Middle frontal gyrus (tissue), 1 donor: ENCODE measurements at regions not wholly inside any gene's neighbourhood (a gene's known extent, or its start where the extent isn't known, plus 50 kb on each side); places are given as distances from the start of the nearest gene placed in this dataset.

Experiments
- DNase-seq: peaks from one replicate; pipeline ENCODE4 v3.0.0-alpha.2; 2015; ENCODE audit warnings: low spot score; ENCODE audit errors: extremely low spot score

GRCh38 chr12:124633365-124634362 lies 66.3 kb upstream of the NCOR2 start:
- no peak for DNase-seq

GRCh38 chr12:124632519-124632984 lies 65.1 kb upstream of the NCOR2 start:
- DNase-seq, result no peak

GRCh38 chr12:124631681-124632256 lies 64.4 kb upstream of the NCOR2 start:
- no peak for DNase-seq

DNA sequence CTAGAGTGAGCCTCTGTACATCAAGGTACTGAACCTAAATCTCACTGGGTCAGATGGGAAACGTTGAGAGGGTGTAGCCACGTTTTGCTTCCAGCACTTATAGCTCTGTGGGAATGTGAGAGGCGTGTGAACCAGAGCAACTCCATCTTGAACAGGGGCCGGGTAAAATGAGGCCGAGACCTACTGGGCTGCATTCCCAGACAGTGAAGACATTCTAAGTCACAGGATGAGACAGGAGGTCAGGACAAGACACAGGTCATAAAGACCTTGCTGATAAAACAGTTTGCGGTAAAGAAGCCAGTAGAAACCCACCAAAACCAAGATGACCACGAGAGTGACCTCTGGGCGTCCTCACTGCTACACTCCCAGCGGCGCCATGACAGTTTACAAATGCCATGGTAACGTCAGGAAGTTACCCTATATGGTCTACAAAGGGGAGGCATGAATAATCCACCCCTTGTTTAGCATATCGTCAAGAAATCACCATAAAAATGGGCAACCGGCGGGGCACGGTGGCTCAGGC lies 63.4 kb upstream of the NCOR2 start:
- DNase-seq, result no peak

DNA sequence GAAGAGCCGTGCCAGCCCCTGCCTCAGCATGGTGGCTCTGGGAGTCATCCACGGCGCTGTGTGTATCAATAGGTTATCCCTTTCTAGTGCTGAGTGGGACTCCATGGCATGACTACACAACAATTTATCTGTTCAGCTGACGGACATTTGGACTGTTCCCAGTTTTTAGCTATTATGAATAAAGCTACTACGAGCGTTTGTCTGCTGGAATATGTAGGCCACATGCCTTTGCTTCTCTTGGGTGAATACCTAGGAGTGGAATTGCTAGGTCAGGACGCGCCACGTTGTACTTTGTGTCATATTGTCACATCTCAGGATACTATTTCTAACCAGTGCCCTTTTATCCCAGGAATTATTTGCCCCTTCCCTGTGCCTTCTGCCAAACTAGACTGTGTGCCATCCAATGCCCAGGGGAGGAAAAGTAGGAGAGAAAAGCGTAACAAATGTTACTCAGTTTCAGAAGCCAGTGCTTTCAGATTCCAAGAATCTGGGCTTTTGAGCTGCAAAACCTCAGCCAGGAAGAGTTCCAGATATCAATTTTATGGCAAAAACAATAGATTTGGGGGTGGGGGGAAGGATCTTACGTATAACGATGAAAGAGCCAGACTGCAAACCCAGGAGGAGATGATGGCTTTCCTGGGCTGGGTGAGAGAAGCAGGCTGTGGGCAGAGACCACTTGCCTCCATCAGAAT lies 62.5 kb upstream of the NCOR2 start:
- DNase-seq, result no peak

GRCh38 chr12:124629117-124629516 lies 61.7 kb upstream of the NCOR2 start:
- DNase-seq, result no peak

- DNase-seq, result no peak
These were observed 60.5 kb upstream of the NCOR2 start for GRCh38 chr12:124627956-124628355.

GRCh38 chr12:124626971-124627411 lies 59.6 kb upstream of the NCOR2 start:
- DNase-seq, result no peak

GRCh38 chr12:124625867-124626675 lies 58.7 kb upstream of the NCOR2 start:
- DNase-seq, result no peak

DNA sequence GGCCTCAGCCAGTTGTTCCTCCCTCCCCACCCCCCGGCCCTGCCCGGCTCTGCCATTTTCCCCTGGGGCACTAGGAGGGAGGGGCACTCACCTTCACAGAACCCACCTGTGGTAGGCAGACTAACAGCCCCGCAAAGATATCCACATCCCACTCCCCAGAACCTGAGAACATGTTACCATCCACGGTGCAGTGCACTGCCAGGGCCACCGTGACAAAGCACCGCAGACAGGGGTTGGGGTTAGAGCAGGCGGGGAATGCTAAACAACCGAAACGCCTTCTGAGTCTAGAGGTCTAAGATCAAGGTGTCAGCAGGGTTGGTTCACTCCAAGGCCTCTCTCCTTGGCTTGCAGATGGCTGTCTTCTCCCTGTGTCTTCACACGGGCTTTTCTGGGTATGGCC lies 57.4 kb upstream of the NCOR2 start:
- no peak for DNase-seq

- DNase-seq, result no peak
These were observed 56.1 kb upstream of the NCOR2 start for GRCh38 chr12:124623344-124624035.

- no peak for DNase-seq
These were observed 55.4 kb upstream of the NCOR2 start for GRCh38 chr12:124622764-124623163.

- DNase-seq, result no peak
These were observed 54.9 kb upstream of the NCOR2 start for GRCh38 chr12:124622331-124622730.

DNA sequence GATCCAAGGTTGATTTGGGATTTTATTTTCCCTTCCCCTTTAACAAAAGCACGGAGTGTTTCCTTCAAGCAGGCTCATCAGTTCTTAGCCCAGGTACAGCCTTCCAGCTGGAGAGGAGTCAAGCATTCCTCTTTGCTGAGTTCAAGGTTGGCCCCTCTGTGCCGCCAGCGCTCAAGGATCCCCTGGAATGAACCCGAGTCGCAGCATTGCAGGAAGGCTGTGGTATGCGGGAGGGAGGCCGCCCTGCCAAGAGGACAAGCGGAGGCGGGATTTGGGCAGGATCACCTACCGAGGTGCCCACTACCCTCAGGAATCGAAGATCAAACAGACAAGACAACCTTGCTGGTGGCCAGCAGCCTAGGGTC lies 53.9 kb upstream of the NCOR2 start:
- no peak for DNase-seq

DNA sequence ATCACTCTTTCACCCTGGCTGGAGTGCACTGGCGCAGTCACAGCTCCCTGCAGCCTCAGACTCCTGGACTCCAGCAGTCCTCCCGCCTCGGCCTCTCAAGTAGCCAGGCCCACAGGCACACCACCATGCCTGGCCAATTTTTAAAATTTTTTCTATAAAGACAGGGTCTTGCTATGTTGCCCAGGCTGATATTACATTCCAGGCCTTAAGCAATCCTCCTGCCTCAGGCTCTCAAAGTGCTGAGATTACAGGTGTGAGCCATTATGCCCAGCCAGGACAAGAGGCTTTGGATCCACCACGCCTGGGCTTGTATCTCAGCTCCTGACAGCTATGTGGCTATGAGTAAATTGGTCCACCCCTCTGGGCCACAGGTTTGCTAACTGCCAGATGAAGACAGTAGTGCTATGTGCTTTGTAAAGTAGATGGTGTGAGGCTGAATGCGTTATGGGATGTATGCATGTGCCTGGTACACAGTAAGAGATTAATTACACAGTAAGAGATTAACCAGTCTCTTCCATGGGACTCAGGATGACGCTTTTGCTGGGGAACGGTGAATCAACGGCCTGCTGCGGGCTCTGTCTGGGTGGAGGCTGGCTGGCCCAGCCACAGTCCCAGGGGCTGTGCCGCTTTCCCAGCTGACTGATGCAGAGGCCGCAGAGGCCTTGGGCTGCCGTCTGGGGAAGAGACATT lies 53.3 kb upstream of the NCOR2 start:
- DNase-seq, result no peak

GRCh38 chr12:124618291-124618902 lies 51.0 kb upstream of the NCOR2 start:
- no peak for DNase-seq

- peak; percentile 58 for DNase-seq
These were observed 50.2 kb upstream of the NCOR2 start for GRCh38 chr12:124617615-124618014.
